ENCODE measurements at regions not wholly inside any gene's neighbourhood (a gene's known extent, or its start where the extent isn't known, plus 50 kb on each side); places are given as distances from the start of the nearest gene placed in this dataset.

GRCh38 chr14:22264759-22265158 lies 324.3 kb downstream of the DAD1 start:
- Histone ChIP-seq H3K4me1 (peaks cover 0 to 7% (median 0%) of the 10 kb centered on the region in 9 donors), H3K36me3 (no peaks in the 10 kb centered on the region), H3K4me3 (no peak overlapping the region), H3K27ac (no peak overlapping the region), H3K27me3 (peaks cover 0 to 14% (median 0%) of the 10 kb centered on the region in 7 donors), H3K9me3 (no peaks in the 10 kb centered on the region)
- intact Hi-C loops (cut with DNase I): no loop called here
- no peak for TF ChIP-seq CTCF (IDR thresholded peaks at IDR 0.05)
- DNase-seq (no peak), ATAC-seq (no peak)
- 89 to 92% methylated on average over 1 of the region's 1 CpG for WGBS, 2 donors

GRCh38 chr14:22263961-22264360 lies 325.1 kb downstream of the DAD1 start:
- TF ChIP-seq CTCF (IDR thresholded peaks at IDR 0.05): no peak
- intact Hi-C loops (cut with DNase I): no loop called here
- ATAC-seq: no peak
- DNase-seq: no peak
- H3K9me3 ChIP-seq: no peaks in the 10 kb centered on the region
- 71 to 87% methylated on average over 1 of the region's 1 CpG for WGBS, 2 donors
- H3K4me3 ChIP-seq: no peak overlapping the region
- H3K27me3 ChIP-seq: peaks cover 0 to 14% (median 0%) of the 10 kb centered on the region in 7 donors
- H3K36me3 ChIP-seq: no peaks in the 10 kb centered on the region
- peaks cover 0 to 7% (median 0%) of the 10 kb centered on the region in 9 donors for H3K4me1 ChIP-seq
- H3K27ac ChIP-seq: no peak overlapping the region

DNA sequence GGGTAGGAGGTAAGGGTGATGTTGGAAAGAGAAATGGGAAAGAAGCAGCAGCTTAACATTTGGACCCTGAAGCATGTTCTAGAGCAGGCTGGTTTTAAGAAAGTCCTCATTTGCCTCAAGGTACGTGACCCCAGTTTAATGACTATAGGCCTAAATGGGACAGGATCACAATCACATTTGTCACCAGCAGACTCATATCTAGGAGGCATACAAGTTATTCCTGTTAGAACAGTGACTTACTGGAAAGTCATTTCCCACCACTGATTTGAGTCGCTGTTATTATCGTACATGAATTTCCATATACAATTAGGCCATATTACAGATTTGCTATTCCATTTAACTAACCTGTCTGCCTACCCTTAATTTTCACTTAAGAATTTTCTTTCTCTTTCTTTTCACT lies 326.1 kb downstream of the DAD1 start:
- peaks cover 0 to 7% (median 0%) of the 10 kb centered on the region in 9 donors for H3K4me1 ChIP-seq
- no peak for ATAC-seq
- no peaks in the 10 kb centered on the region for H3K36me3 ChIP-seq
- H3K27ac ChIP-seq: no peak overlapping the region
- H3K27me3 ChIP-seq: peaks cover 0 to 14% (median 0%) of the 10 kb centered on the region in 7 donors
- intact Hi-C loops (cut with DNase I): no loop called here
- no peak for DNase-seq
- no peaks in the 10 kb centered on the region for H3K9me3 ChIP-seq
- TF ChIP-seq CTCF (IDR thresholded peaks at IDR 0.05): no peak
- H3K4me3 ChIP-seq: no peak overlapping the region
- 89 to 94% methylated on average over 3 of the region's 3 CpGs for WGBS, 2 donors

DNA sequence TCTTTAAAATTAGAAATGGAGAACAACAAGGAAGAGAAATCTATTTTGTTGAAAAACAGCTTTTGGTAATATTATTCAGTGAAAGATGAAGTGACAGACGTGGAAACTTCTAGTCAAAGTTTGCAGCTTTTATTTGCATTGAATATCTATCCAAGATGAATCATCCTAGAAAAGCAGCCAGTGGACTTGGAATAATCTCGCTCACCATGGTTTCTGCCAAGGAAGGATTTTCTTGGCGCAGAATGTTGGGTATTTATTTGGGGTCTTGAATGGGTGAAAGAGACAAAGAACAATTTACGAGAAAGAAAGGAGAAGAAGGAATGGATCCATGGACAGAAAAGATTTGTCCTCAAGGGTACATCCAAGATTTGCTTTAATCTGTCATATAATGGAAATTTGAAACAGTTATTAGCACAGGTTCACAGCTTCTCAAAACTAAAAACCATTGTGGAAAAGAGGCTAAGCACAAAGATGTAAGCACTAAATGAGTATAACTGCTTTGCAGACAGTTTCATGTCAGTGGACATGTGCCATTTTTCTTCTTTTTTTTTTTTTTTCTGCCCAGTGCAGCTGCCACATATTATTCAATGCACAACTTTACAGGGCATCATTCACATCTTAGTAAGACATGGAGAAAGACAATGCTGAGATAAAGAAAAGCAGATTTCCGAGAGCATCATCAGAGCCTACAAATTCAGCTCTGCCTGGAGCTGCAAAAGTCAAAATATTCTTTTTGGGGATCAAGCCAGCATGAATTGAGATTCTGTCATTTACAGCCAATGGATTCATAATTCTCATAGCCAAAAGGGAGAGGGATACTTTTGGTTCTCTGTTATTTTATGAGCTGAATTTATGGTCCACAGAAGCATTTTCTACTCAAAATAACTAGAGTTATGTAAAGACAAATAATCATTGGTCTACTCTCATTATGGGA lies 333.7 kb downstream of the DAD1 start:
- Histone ChIP-seq H3K4me3 (no peak overlapping the region), H3K9me3 (no peaks in the 10 kb centered on the region), H3K36me3 (no peaks in the 10 kb centered on the region), H3K27ac (no peak overlapping the region), H3K27me3 (no peaks in the 10 kb centered on the region), H3K4me1 (no peaks in the 10 kb centered on the region)
- no peak for DNase-seq
- TF ChIP-seq CTCF (IDR thresholded peaks at IDR 0.05): no peak
- WGBS, 2 donors: 62 to 69% methylated on average over 5 of the region's 5 CpGs
- intact Hi-C loops (cut with DNase I): no loop called here
- ATAC-seq: no peak
